Sigmoid colon (tissue), 6 donors: ENCODE measurements at regions not wholly inside any gene's neighbourhood (a gene's known extent, or its start where the extent isn't known, plus 50 kb on each side); places are given as distances from the start of the nearest gene placed in this dataset.

ENCODE experiments used
- DNase-seq: peaks from one replicate; pipeline ENCODE4 v3.0.0-alpha.2; 2019
- H3K27ac ChIP-seq, 4 donors: fragments of 200-600 bp; sonication (generic); one replicate each; pipeline ENCODE4 v1.5.1; 2016 to 2019; ENCODE audit warnings: mild to moderate bottlenecking in 1 of 4
- H3K27me3 ChIP-seq, 3 donors: fragments of 200-600 bp; sonication (generic); one replicate each; pipeline ENCODE4 v1.5.1; 2019; ENCODE audit warnings: mild to moderate bottlenecking in 1 of 3
- H3K36me3 ChIP-seq, 4 donors: fragments of 200-600 bp; sonication (generic); one replicate each; pipeline ENCODE4 v1.5.1; 2016 to 2019
- H3K4me1 ChIP-seq, 4 donors: fragments of 200-600 bp; sonication (generic); one replicate each; pipeline ENCODE4 v1.5.1; 2017 to 2019
- H3K4me3 ChIP-seq, 4 donors: fragments of 200-600 bp; sonication (generic); one replicate each; pipeline ENCODE4 v1.5.1; 2017 to 2019; ENCODE audit warnings: mild to moderate bottlenecking in 2 of 4, moderate library complexity in 1 of 4
- H3K9me3 ChIP-seq, 4 donors: fragments of 200-600 bp in 3 of 4; sonication (generic) in 3 of 4; one replicate each; pipeline versions ENCODE4 v1.5.1 to v1.6.1; 2013 to 2019
- EP300 ChIP-seq, 4 donors: sonication (generic); formaldehyde crosslinking; IDR thresholded peaks; one replicate each; pipeline ENCODE4 v1.6.1; 2017; ENCODE audit warnings: antibody characterized with exemption in 4 of 4
- POLR2A ChIP-seq, 2 donors: fragments of 450-650 bp; IDR thresholded peaks; one replicate each; pipeline ENCODE4 v1.6.1; 2016; ENCODE audit warnings: antibody characterized with exemption in 2 of 2, mild to moderate bottlenecking in 2 of 2, moderate library complexity in 2 of 2
- POLR2AphosphoS5 ChIP-seq, 4 donors: sonication (generic); formaldehyde crosslinking; IDR thresholded peaks; one replicate each; pipeline ENCODE4 v1.6.1; 2017; ENCODE audit warnings: antibody characterized with exemption in 4 of 4
- WGBS, 2 donors: extraction: QIAGEN DNeasy Blood & Tissue Kit; methylation state at CpG; one replicate each; pipeline ENCODE4 v1.1.7; 2013; 5-methylcytosine and 5-hydroxymethylcytosine counted together
- intact Hi-C: fragments of 100-400 bp; cut with DNase I; formaldehyde crosslinking; loops from one replicate; pipeline ENCODE4 v1.15.1; 2023
- TF ChIP-seq, protein P1 (sequence below), 4 experiments: fragments of 450-650 bp in 3 of 4; fragments of 200-600 bp in 1 of 4; IDR thresholded peaks; one replicate each; pipeline ENCODE4 v1.5.1; 2016 to 2019; ENCODE audit warnings: antibody characterized with exemption in 4 of 4, mild to moderate bottlenecking in 3 of 4, moderate library complexity in 2 of 4
- donor health status: healthy with polysubstance abuse.
- donor health status: healthy.

GRCh38 chr6:89013438-89013837 lies 50.0 kb upstream of the RNGTT start:
- TF ChIP-seq, protein P1, sequence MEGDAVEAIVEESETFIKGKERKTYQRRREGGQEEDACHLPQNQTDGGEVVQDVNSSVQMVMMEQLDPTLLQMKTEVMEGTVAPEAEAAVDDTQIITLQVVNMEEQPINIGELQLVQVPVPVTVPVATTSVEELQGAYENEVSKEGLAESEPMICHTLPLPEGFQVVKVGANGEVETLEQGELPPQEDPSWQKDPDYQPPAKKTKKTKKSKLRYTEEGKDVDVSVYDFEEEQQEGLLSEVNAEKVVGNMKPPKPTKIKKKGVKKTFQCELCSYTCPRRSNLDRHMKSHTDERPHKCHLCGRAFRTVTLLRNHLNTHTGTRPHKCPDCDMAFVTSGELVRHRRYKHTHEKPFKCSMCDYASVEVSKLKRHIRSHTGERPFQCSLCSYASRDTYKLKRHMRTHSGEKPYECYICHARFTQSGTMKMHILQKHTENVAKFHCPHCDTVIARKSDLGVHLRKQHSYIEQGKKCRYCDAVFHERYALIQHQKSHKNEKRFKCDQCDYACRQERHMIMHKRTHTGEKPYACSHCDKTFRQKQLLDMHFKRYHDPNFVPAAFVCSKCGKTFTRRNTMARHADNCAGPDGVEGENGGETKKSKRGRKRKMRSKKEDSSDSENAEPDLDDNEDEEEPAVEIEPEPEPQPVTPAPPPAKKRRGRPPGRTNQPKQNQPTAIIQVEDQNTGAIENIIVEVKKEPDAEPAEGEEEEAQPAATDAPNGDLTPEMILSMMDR (IDR thresholded peaks at IDR 0.05) = no peak
- TF ChIP-seq POLR2A (IDR thresholded peaks at IDR 0.05) (no peak), POLR2AphosphoS5 (IDR thresholded peaks at IDR 0.05) (no peak), EP300 (IDR thresholded peaks at IDR 0.05) (no peak)
- intact Hi-C loops = no loop called here
- H3K27ac ChIP-seq = no peak overlapping the region
- DNase-seq = no peak
- H3K4me3 ChIP-seq = no peak overlapping the region
- peaks cover 0 to 5% (median under 1%) of the 10 kb centered on the region in 4 donors for H3K4me1 ChIP-seq
- H3K27me3 ChIP-seq = no peaks in the 10 kb centered on the region
- H3K36me3 ChIP-seq = no peaks in the 10 kb centered on the region
- no peaks in the 10 kb centered on the region for H3K9me3 ChIP-seq
- WGBS, 2 donors = 78 to 93% methylated on average over 5 of the region's 5 CpGs
